GM13976 (cell line): ENCODE measurements at regions not wholly inside any gene's neighbourhood (a gene's known extent, or its start where the extent isn't known, plus 50 kb on each side); places are given as distances from the start of the nearest gene placed in this dataset.

Source experiments
- DNase-seq: peaks from one replicate; pipeline ENCODE4 v3.0.0; 2012; ENCODE audit warnings: low spot score
- in situ Hi-C: fragments of 300-500 bp; cut with MboI; formaldehyde crosslinking; loops from one replicate; pipeline ENCODE4 v1.12.0; 2022; ENCODE audit warnings: low sequenced_read_pairs, mixed read lengths, inconsistent platforms; ENCODE audit not compliant: unreplicated experiment
- TF ChIP-seq, protein P1 (sequence below): IDR thresholded peaks from 2 replicates; pipeline ENCODE4 v1.5.1; 2012; ENCODE audit warnings: borderline replicate concordance, mild to moderate bottlenecking; ENCODE audit not compliant: insufficient read depth; ENCODE audit errors: extremely low read depth, missing control alignments, control extremely low read depth

DNA sequence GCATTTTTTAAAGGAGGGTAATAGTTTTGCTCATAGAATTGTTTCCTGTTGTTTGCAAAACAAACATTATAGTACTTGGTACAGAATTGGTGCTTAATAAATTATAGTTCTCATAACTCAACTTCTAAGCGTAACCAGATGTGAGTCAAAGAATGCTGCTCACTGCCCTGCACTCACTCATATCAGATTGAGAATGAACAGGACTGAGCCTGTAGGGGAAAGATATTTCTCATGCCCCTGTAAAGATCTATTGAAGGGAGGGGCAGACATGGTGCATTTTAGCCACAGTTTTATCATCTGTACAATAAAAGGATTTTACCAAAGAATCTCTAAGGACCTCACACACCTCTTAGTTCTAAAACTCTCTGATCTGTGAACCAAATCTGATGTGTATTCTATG, 358.5 kb downstream of the SEC16B start:
- in situ Hi-C loops = no loop called here
- TF ChIP-seq, protein P1, sequence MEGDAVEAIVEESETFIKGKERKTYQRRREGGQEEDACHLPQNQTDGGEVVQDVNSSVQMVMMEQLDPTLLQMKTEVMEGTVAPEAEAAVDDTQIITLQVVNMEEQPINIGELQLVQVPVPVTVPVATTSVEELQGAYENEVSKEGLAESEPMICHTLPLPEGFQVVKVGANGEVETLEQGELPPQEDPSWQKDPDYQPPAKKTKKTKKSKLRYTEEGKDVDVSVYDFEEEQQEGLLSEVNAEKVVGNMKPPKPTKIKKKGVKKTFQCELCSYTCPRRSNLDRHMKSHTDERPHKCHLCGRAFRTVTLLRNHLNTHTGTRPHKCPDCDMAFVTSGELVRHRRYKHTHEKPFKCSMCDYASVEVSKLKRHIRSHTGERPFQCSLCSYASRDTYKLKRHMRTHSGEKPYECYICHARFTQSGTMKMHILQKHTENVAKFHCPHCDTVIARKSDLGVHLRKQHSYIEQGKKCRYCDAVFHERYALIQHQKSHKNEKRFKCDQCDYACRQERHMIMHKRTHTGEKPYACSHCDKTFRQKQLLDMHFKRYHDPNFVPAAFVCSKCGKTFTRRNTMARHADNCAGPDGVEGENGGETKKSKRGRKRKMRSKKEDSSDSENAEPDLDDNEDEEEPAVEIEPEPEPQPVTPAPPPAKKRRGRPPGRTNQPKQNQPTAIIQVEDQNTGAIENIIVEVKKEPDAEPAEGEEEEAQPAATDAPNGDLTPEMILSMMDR = no peak
- no peak for DNase-seq

DNA sequence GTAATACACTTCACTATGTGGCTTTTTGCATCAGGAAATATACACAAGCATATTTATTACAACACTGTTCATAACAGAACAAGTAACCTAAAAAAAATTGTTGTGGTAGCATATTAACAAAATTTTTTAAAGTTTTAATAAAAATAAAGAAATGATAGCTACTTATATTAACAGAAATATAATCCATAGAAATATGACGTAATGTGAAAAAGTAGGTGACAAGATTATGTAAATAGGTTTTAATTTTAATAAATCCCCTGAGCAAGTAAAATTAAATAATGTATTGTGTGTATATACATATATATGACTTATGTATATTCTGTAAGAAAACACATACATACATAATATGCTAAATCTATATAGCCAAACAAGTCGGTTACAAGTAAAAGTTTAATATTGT, 359.9 kb downstream of the SEC16B start:
- TF ChIP-seq, protein P1 = no peak
- in situ Hi-C loops = no loop called here
- DNase-seq = no peak

DNA sequence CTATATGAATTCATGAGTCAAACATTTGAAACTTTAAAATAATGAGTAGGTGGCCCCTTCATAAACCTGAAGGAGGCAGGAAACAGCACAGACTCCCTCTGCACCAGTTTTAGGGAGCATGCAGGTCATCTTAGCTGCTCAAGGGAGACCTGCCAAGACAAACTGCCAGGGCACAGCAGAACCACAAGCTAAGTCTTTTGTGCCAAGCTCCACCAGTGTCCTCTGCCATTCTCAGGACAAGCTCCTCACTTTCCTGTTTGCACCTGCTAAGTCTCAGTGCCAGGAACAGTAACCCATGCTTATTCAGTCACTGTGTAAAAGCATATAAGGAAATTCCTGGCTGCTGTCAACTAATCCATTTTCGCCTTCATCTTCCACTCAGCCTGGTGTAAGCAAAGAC, 368.9 kb downstream of the SEC16B start:
- no peak for DNase-seq
- TF ChIP-seq, protein P1 = no peak
- in situ Hi-C loops = no loop called here

DNA sequence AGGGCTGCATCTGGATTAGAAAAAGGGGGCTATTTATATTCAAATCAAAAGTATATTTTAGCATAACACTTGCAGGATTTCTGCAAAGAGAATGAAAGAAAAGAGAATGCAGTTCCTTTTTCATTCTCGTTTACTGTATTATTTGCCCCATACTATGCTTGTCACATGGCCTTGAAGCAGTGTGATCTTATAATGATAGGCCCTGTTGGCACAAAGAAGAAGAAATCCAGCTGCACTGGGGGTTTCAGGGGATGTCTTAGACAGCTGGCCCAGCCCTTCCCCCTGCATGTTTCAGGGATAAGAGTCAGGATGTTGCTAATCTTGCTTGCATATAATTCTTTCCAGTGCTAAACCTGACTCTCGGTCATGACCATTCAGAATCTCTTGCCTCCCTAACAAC, 369.5 kb downstream of the SEC16B start:
- DNase-seq = no peak
- in situ Hi-C loops = no loop called here
- TF ChIP-seq, protein P1 = no peak

DNA sequence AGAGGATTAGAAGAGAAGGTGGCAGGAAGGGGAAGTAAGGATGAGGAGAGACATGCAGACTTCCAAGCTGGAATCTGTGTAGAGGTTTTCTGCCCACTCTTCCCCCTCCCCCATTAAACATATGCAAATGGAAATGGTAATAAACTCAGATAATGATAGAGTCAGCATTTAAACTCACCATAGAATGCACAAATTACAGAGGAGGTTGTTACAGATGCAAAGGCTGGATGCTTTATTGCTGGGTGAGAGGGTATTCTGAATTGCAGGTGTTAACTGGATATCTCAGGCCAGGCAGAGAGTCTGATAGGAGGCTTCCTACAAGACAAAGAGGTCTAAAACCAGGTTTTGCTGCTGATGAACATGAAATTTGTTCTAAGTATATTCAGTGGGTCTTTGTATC, 372.5 kb downstream of the SEC16B start:
- in situ Hi-C loops = no loop called here
- TF ChIP-seq, protein P1 = no peak
- DNase-seq = no peak

DNA sequence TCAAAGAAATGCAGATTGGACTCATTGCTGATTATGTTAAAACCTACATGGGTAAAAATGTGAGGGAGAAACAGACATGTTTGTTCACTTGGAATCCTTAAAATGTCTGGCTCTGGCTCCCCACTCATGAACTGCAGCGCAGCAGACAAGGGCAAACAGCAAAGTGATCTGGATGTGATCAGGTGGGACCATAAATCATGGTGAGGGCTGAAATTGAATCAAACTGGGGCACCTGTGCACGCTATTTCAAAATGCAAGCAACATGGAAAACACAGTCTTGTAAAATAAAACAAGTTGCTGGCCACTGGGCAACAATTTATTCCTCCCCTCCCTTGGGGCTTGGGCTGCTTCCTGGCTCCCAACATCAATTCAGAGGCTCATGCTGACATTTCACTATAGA, 373.4 kb downstream of the SEC16B start:
- TF ChIP-seq, protein P1 = no peak
- DNase-seq = no peak
- in situ Hi-C loops = no loop called here

DNA sequence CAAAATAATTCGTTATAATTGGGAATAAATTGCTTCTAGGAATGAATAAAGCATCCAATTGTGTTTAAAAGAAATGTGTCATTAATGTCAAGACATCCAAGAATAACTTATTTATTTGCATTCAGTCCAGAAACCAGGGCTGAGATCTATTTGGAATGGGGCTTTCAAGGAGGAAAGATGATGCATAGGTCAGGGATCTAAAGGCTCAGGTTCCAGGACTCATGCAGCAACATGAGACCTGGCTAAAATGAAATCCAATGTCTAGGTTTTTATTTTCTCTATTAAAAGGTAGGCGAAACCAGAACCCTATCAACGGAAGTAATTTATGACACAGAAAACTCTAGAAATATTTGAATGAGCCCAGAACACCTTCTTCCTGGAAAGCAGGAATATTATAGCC, 376.8 kb downstream of the SEC16B start:
- DNase-seq = no peak
- TF ChIP-seq, protein P1 = no peak
- in situ Hi-C loops = no loop called here
